IMR-90 (cell line): ENCODE measurements at regions not wholly inside any gene's neighbourhood (a gene's known extent, or its start where the extent isn't known, plus 50 kb on each side); places are given as distances from the start of the nearest gene placed in this dataset.
A peak's percentile ranks its signal among the peaks of the same experiment; 100 is the strongest.

Experiments
- ATAC-seq: fragments of 200-7000 bp; cut with Tn5 transposase; 2 replicates; pipeline ENCODE4 v1.9.1; 2020; ENCODE audit warnings: low read depth, mild to moderate bottlenecking, moderate library complexity
- BruUV-seq: library from RNA; stranded (reverse); fragments of 400-500 nt; replicated peaks from 2 replicates; lab custom pipeline; 2021; lab: Mats Ljungman, UMichigan
- CTCF ChIA-PET: fragments of 300-600 bp; formaldehyde crosslinking; extraction: SDS; loops from one replicate; lab custom pipeline; 2021; ENCODE audit warnings: antibody characterized with exemption; lab: Yijun Ruan, JAX
- POLR2A ChIA-PET: fragments of 300-600 bp; sonication (Branson Sonifier 250); formaldehyde crosslinking; loops from one replicate; lab custom pipeline; 2022; ENCODE audit warnings: antibody characterized with exemption; ENCODE audit not compliant: unreplicated experiment; lab: Charles Lee
- DNase-seq: peaks from one replicate; pipeline ENCODE4 v3.0.0; 2013
- H2AFZ ChIP-seq: replicated peaks from 2 replicates; pipeline ENCODE3; 2013; ENCODE audit warnings: low read length, mild to moderate bottlenecking; ENCODE audit not compliant: poor library complexity
- H2AK5ac ChIP-seq: 2 replicates; pipeline ENCODE4 v1.6.1; 2013; ENCODE audit warnings: low read depth, low read length, inconsistent platforms
- H2AK9ac ChIP-seq: replicated peaks from 2 replicates; pipeline ENCODE3; 2013; ENCODE audit warnings: mild to moderate bottlenecking, low read depth, low read length, moderate library complexity; ENCODE audit not compliant: poor library complexity
- H2BK120ac ChIP-seq: 2 replicates; pipeline ENCODE4 v1.6.1; 2013; ENCODE audit warnings: low read depth, low read length, inconsistent platforms
- H2BK15ac ChIP-seq: 3 replicates; pipeline ENCODE4 v1.6.1; 2013; ENCODE audit warnings: low read depth, low read length, inconsistent platforms
- H2BK20ac ChIP-seq: 2 replicates; pipeline ENCODE4 v1.6.1; 2013; ENCODE audit warnings: low read depth, mild to moderate bottlenecking, inconsistent platforms, low read length, moderate library complexity
- H2BK5ac ChIP-seq: 2 replicates; pipeline ENCODE4 v1.6.1; 2013; ENCODE audit warnings: mild to moderate bottlenecking, low read depth, low read length, inconsistent platforms; ENCODE audit not compliant: poor library complexity, severe bottlenecking
- H3K14ac ChIP-seq: replicated peaks from 2 replicates; pipeline ENCODE4 v1.6.1; 2013; ENCODE audit warnings: low read depth, low read length, inconsistent platforms
- H3K18ac ChIP-seq: 2 replicates; pipeline ENCODE4 v1.6.1; 2013; ENCODE audit warnings: low read depth, low read length, control low read depth
- H3K23ac ChIP-seq: 2 replicates; pipeline ENCODE4 v1.6.1; 2013; ENCODE audit warnings: low read depth, low read length, inconsistent platforms
- H3K27ac ChIP-seq: 2 replicates; pipeline ENCODE4 v1.5.1; 2013; ENCODE audit warnings: mild to moderate bottlenecking, control low read depth, low read length; ENCODE audit not compliant: insufficient read depth
- H3K27me3 ChIP-seq: 2 replicates; pipeline ENCODE4 v1.6.1; 2013; ENCODE audit warnings: low read length; ENCODE audit not compliant: control insufficient read depth, insufficient read depth
- H3K36me3 ChIP-seq: 2 replicates; pipeline ENCODE4 v1.6.1; 2013; ENCODE audit warnings: low read length, mixed read lengths; ENCODE audit not compliant: control insufficient read depth, insufficient read depth
- H3K4ac ChIP-seq: 2 replicates; pipeline ENCODE4 v1.6.1; 2013; ENCODE audit warnings: low read depth, low read length, inconsistent platforms
- H3K4me1 ChIP-seq: 2 replicates; pipeline ENCODE4 v1.6.1; 2013; ENCODE audit warnings: low read length, mixed read lengths; ENCODE audit not compliant: control insufficient read depth, insufficient read depth
- H3K4me2 ChIP-seq: 2 replicates; pipeline ENCODE4 v1.6.1; 2013; ENCODE audit warnings: low read depth, mild to moderate bottlenecking, control low read depth, low read length, moderate library complexity
- H3K4me3 ChIP-seq: 2 replicates; pipeline ENCODE4 v1.5.1; 2013; ENCODE audit warnings: low read depth, mild to moderate bottlenecking, control low read depth, low read length, moderate library complexity; ENCODE audit not compliant: insufficient read depth
- H3K56ac ChIP-seq: 2 replicates; pipeline ENCODE4 v1.6.1; 2013; ENCODE audit warnings: low read length, inconsistent platforms; ENCODE audit not compliant: insufficient read depth; ENCODE audit errors: extremely low read depth
- H3K79me1 ChIP-seq, 2 experiments: 2 replicates each; pipeline ENCODE4 v1.6.1; 2013; ENCODE audit warnings: low read length in 2 of 2, inconsistent platforms in 1 of 2, low read depth in 1 of 2
- H3K9ac ChIP-seq: 2 replicates; pipeline ENCODE4 v1.6.1; 2013; ENCODE audit warnings: low read depth, low read length, control low read depth
- H3K9me1 ChIP-seq: 2 replicates; pipeline ENCODE4 v1.6.1; 2013; ENCODE audit warnings: low read length, inconsistent platforms; ENCODE audit not compliant: insufficient read depth
- H3K9me3 ChIP-seq: 2 replicates; pipeline ENCODE4 v1.6.1; 2013; ENCODE audit warnings: low read length; ENCODE audit not compliant: control insufficient read depth, insufficient read depth
- H4K20me1 ChIP-seq: 2 replicates; pipeline ENCODE4 v1.6.1; 2013; ENCODE audit warnings: low read length, inconsistent platforms; ENCODE audit not compliant: insufficient read depth
- H4K5ac ChIP-seq: 2 replicates; pipeline ENCODE4 v1.6.1; 2013; ENCODE audit warnings: mild to moderate bottlenecking, low read depth, low read length, control low read depth
- H4K8ac ChIP-seq, 2 experiments: 2 replicates each; pipeline ENCODE4 v1.6.1; 2013; ENCODE audit warnings: low read depth in 2 of 2, low read length in 2 of 2, control low read depth in 1 of 2, inconsistent platforms in 1 of 2
- H4K91ac ChIP-seq: 2 replicates; pipeline ENCODE4 v1.6.1; 2013; ENCODE audit warnings: low read depth, low read length, inconsistent platforms; ENCODE audit not compliant: insufficient read depth
- CEBPB ChIP-seq: IDR thresholded peaks from 2 replicates; pipeline ENCODE4 v1.6.1; 2012; ENCODE audit warnings: low read depth, low read length, improper control_type of control experiment
- MAZ ChIP-seq: IDR thresholded peaks from 2 replicates; pipeline ENCODE4 v1.6.1; 2012; ENCODE audit warnings: low read depth, mild to moderate bottlenecking, low read length, improper control_type of control experiment, moderate library complexity, borderline replicate concordance
- NFE2L2 ChIP-seq: fragments of 150-350 bp; IDR thresholded peaks from 2 replicates; pipeline ENCODE4 v1.6.1; 2016; ENCODE audit warnings: low read depth, mild to moderate bottlenecking, low read length
- RAD21 ChIP-seq: IDR thresholded peaks from 2 replicates; pipeline ENCODE4 v1.6.1; 2012; ENCODE audit warnings: low read length, improper control_type of control experiment
- WGBS, 2 experiments: methylation state at CpG; one replicate each; pipeline versions ENCODE4 v1.1.5 to v1.1.7; 2013; ENCODE audit warnings: missing lambda C conversion rate in 2 of 2; ENCODE audit not compliant: insufficient read length in 1 of 2; ENCODE audit errors: extremely low coverage in 2 of 2; 5-methylcytosine and 5-hydroxymethylcytosine counted together
- dilution Hi-C: fragments of 300-500 bp; cut with HindIII; formaldehyde crosslinking; loops from one replicate; pipeline ENCODE4 v1.14.3; 2018; ENCODE audit warnings: low sequenced_read_pairs; ENCODE audit not compliant: unreplicated experiment
- in situ Hi-C: fragments of 300-500 bp; cut with MboI; formaldehyde crosslinking; loops from 3 replicates; pipeline ENCODE4 v1.14.3; 2019; ENCODE audit warnings: low sequenced_read_pairs, inconsistent platforms, mixed read lengths
- intact Hi-C: fragments of 100-400 bp; cut with micrococcal nuclease; formaldehyde crosslinking; loops from 2 replicates; pipeline ENCODE4 v1.10.0; 2022

DNA sequence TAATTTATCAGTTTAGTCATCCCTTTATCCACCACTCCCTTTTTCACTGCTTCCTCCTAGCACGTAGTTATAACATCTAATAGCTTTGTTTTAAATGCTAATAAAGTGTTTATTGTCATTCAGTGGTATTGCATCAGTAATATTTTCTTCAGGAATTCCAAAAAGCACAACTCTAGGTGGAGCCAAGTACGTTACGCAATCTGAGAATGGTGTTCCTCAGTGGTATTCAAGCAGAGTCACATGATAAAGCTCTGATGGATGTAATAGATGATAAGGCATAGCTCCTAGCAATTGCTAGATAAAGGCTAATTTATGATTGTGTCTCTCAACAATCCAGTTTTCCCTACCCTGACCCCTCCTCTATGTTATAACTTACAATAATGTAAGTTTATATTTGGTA, 494.6 kb upstream of the ADGRL4 start:
- no peaks in the 10 kb centered on the region for H3K36me3 ChIP-seq
- H3K79me1 ChIP-seq = no peaks in the 10 kb centered on the region
- H3K18ac ChIP-seq = no peak overlapping the region
- no peak overlapping the region for H3K14ac ChIP-seq
- no peak overlapping the region for H2BK15ac ChIP-seq
- no peak overlapping the region for H3K9ac ChIP-seq
- H2BK5ac ChIP-seq = no peak overlapping the region
- H3K4ac ChIP-seq = no peak overlapping the region
- no peak for ATAC-seq
- TF ChIP-seq MAZ = no peak
- peak; percentile 88 for TF ChIP-seq CEBPB
- TF ChIP-seq RAD21 = no peak
- TF ChIP-seq NFE2L2 = no peak
- POLR2A ChIA-PET = no interaction called here
- no peak overlapping the region for H2AK5ac ChIP-seq
- DNase-seq = no peak
- H2BK120ac ChIP-seq = no peak overlapping the region
- no peak overlapping the region for H3K4me2 ChIP-seq
- no peak overlapping the region for H4K5ac ChIP-seq
- dilution Hi-C loops (no loop called here), in situ Hi-C loops (no loop called here), intact Hi-C loops (no loop called here)
- no peak overlapping the region for H3K27ac ChIP-seq
- no peak overlapping the region for H2BK20ac ChIP-seq
- no peak overlapping the region for H2AFZ ChIP-seq
- H4K91ac ChIP-seq = no peak overlapping the region
- no TSS peak for BruUV-seq
- no peak overlapping the region for H3K23ac ChIP-seq
- no CpG with 5 or more reads among the region's 3 CpGs for WGBS, 2 experiments
- H3K27me3 ChIP-seq = no peaks in the 10 kb centered on the region
- no peaks in the 10 kb centered on the region for H3K9me1 ChIP-seq
- no peaks in the 10 kb centered on the region for H4K20me1 ChIP-seq
- H3K9me3 ChIP-seq = no peaks in the 10 kb centered on the region
- no peaks in the 10 kb centered on the region for H3K4me1 ChIP-seq
- CTCF ChIA-PET = no interaction called here
- no peak overlapping the region for H3K56ac ChIP-seq
- H4K8ac ChIP-seq = no peak overlapping the region
- no peak overlapping the region for H2AK9ac ChIP-seq
- H3K4me3 ChIP-seq = no peak overlapping the region
